GM11168 (cell line): ENCODE measurements at regions not wholly inside any gene's neighbourhood (a gene's known extent, or its start where the extent isn't known, plus 50 kb on each side); places are given as distances from the start of the nearest gene placed in this dataset.
"Not testable (repeated sequence)": the region's sequence is repeated elsewhere in the genome, so short reads cannot be mapped to it uniquely, and the experiment has no call there.

Experiments
- in situ Hi-C: fragments of 300-500 bp; cut with MboI; formaldehyde crosslinking; loops from one replicate; pipeline ENCODE4 v1.12.0; 2022; ENCODE audit warnings: low sequenced_read_pairs; ENCODE audit not compliant: unreplicated experiment

DNA sequence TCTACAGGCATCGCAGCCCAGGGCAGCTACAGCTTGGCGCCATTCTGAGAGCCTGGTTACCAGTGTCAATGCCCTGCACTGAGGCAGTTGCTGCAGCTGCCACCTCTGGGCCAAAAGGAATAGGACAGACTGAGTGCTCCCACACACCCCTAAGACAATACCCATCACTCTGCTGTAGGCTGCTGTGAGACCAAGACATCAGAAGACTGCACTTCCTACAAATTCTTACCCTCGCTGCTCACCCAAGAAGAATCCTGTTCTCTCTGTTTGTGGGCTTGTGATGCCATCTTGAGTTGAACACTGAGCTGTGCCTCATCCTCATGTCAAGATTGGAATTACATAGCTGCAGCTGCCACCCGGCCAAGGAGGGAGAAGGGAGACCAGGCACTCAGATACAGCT lies 1847.0 kb upstream of the PCDH10 start:
- in situ Hi-C loops = no loop called here

DNA sequence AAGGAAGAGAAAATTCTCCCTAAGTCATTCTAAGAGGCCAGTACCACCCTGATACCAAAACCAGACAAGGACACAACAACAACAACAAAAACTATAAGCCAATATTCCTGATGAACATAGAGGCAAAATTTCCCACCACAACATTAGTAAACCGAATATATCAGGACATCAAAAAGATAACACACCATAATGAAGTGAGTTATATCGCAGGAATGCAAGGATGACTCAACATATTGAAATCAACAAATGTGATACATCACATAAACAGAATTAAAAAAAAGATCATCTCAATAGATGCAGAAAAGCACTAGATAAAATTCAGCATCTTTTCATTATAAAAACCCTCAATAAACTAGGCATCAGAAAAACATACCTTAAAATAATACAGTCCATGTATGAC lies 1844.4 kb upstream of the PCDH10 start:
- in situ Hi-C loops = no loop called here

DNA sequence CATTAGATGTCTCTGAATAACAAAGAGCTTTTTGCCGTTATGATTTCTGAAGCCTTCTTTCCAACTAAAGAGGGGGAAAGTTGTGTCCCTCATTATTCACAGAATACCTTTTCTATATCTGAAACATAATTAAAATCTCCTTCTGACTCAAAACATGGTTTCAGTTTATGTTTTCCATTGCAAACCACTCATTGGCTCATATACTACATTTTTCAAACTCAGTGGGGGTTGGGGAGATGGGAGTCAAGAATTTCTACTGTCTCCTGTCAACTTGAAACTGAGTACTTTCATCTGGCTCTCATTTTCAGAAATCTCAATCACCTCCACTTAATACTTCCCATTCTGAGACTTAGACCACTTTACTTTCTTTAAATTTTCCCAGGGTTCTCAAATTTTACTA lies 1839.5 kb upstream of the PCDH10 start:
- in situ Hi-C loops = no loop called here

DNA sequence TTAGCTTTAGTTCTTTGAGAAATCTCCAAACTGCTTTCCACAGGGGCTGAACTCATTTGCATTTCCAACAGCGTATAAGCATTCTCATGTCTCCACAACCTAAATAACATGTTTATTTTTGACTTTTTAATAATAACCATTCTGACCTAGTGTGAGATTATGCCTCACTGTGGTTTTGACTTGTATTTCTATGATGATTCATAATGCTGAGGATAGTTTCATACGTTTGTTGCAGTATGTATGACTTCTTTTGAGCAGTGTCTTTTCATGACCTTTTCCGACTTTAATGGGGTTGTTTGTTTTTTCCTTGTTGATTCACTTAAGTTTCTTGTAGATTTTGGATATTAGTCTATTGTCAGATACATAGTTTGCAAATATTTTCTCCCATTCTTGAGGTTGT lies 1833.0 kb upstream of the PCDH10 start:
- in situ Hi-C loops = no loop called here

DNA sequence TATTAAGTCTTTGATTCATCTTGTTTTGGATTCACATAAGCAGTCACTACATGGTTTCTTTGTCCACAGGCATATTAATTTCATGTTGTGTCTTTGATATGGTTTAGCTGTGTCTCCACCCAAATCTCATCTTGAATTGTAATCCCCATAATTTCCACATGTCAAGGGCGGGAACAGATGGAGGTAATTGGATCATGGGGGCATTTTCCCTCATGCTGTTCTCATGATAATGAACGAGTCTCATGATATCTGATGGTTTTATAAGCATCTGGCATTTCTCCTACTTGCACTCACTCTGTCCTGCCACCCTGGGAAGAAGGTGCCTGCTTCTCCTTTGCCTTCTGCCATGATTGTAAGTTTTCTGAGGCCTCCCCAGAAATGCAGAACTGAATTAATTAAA lies 1811.2 kb upstream of the PCDH10 start:
- in situ Hi-C loops = no loop called here

DNA sequence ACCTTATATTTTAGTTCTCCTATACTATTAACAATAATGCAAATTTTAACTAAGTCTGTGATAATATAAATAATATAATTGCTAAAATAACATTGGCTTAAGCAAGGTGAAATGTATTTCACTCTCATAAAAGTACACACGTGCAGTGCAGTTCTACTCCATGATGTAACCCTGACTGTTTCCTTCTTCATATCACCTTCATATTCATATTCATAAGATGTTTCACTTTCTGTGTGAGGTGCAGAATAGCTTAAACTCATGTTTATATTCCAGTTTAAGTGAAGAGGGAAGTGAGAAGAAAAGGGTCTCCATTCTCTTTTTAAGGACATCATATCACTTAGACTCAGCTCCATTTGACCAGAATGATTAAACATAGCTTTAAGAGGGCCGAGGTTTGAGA lies 1810.0 kb upstream of the PCDH10 start:
- in situ Hi-C loops = no loop called here

DNA sequence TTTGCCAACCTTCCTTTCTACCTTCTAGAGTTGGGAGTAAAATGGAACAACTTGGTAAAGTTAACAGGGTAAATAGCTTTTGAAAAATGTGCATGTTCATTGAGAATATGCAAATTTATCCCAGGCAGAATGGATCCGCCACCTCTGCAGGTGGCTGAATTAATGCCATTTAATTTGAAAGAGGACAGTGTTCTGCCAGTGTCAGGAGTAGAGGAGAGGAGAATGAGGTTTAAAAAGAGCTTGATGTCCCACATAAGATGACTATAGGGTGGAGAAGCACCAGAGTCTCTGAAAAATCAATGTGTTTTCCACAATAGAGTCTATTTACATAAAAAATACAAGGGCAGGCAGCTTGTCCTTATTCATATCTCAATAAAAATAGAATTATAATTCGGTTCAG lies 1804.3 kb upstream of the PCDH10 start:
- in situ Hi-C loops = no loop called here

DNA sequence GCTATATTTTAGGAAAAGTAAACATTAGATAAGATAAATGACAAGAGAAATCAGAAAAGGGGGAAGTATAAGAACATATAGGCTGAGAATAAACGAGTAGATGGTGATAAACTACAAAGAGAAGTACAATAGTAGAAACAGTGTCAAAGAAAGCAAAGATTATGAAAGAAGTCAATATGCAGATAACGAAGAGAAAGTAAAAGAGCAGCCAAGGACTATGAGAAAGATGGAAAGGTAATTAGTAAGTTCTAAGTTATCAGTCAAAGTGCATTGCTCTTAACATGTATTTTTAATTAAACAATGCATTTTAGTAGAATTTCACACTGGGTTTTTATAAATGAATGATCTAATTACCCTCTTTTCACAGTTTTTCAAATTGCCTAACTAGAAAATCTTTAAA lies 1801.3 kb upstream of the PCDH10 start:
- in situ Hi-C loops = no loop called here

DNA sequence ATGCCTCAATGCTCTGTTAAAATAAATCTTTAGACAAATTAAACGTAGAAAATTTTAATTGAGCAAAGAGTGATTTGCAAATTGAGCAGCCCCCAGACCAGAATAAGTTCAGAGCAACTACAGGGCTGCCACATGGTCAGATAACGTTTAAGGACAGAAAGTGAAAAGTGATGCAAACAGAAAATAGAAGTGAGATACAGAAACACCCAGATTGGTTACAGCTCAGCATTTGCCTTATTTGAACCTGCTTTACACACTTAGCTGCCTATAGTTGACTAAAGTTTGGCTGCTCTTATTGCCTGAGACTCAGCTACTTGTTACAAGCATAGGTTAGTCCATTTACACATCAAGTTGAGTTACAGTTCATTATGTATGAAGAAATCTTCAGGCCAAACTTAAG lies 1800.8 kb upstream of the PCDH10 start:
- in situ Hi-C loops = no loop called here

DNA sequence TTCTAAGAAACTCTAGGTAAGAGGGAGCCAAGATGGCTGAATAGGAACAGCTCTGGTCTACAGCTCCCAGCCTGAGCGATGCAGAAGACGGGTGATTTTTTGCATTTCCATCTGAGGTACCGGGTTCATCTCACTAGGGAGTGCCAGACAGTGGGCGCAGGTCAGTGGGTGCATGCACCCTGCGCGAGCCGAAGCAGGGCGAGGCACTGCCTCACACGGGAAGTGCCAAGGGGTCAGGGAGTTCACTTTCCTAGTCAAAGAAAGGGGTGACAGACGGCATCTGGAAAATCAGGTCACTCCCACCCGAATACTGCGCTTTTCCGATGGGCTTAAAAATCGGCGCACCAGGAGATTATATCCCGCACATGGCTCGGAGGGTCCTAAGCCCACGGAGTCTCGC lies 1796.7 kb upstream of the PCDH10 start:
- in situ Hi-C loops = not testable (repeated sequence)

DNA sequence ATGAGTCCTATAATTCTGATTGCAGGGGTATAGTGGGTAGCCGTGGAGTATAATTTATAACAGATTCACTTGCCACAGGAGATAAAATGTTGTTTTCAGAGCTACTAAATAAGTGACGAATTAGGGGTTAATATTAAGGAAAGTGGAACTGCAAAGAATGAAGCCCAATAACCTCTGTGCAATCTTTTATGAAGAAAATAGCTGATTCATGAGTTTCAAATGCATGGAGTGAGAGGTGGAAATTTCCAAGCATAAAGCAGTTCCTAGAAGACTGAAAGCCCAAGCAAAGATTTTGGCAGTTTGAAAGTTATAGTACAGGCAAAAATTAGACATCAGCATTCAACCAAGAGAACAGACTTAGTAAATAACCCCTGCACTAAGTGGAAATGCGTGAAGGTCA lies 1782.4 kb upstream of the PCDH10 start:
- in situ Hi-C loops = no loop called here

DNA sequence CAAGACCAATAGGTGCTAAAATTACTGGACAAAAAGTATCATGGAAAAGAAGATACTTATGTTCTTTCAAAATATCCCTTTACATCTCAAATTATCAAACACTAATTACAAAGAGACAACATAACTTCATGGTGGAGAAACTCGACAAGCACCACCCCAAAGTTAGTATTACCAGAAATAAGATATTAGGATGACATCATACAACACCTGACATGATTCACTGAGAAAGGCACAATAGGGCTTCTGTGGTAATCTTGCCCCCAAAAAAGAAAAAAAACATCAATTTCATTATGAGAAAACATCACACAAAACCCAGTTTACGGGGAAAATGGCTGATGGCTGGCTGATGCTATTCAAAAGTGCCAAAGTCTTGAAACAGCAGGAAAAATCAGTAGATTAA lies 1781.7 kb upstream of the PCDH10 start:
- in situ Hi-C loops = no loop called here

DNA sequence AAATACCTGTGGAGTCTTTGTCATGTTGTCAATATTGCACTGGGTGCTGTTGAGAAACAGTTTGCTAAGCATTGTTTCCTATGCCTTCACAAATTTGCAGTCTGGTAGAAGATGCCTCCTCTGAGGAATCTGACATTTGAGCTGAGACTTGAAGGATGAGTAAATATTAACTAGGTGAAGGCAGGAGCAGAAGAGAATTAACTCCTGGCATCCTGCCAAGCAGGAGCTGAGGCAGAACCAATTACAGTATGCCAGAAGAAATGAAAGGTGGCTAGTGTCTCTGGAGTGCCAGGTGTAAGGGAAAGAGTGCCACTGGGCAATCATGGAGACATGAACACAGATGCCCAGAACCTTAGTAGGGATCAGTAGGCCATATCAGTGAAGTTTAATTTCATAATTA lies 1778.2 kb upstream of the PCDH10 start:
- in situ Hi-C loops = no loop called here

DNA sequence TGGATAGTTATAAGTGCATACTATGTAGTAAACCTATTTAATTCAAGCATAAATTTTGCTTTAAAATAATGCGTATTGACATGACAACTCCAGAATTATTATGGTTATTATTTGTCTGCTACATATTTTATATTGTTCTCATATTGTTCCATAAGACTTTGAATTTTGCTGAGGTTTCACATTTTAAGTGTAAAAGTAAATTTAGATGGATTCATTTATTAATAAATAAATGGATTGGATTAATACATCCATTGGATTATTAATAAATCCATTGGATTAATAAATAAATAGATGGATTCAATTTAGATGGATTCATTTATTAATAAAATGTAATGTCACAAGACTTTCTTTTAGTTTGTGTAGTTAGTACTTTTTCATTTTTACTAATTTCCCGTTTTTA lies 1768.0 kb upstream of the PCDH10 start:
- in situ Hi-C loops = no loop called here

DNA sequence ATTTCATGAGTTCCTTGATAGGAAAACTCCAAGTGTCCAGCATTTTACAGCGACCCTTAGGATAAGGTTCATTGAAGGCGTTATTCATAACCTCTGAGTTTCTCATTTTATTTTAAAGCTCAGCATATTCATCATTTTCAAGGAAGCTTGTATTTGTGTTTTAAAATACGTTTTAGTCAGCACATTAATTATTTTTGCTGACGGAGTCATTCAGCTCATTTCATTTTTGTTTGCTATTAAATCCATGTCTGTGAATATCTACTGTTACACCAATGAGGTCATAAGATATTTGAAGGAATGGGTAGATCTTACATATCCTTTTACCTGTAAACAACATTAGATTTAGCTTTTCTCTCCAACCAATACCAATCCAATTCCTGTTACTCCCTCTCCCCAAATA lies 1766.3 kb upstream of the PCDH10 start:
- in situ Hi-C loops = no loop called here

DNA sequence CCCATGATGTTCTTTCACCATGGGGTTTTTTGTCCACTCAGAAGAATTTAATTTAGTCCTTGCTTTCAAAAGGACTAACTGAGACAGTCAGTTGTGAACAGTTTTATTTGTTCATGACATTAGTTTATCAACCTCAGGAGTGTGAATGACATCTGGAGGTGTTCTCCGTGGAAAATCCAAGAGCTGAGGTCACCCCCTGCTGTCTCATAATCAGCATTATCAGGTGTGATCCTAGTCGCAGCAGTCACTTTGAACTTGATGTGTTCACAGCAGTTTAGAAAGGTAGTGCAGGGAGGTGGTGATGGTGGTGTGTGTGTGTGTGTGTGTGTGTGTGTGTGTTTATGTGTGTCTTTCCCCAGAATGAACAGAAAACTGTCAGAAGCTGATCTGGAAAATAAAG lies 1760.8 kb upstream of the PCDH10 start:
- in situ Hi-C loops = no loop called here

DNA sequence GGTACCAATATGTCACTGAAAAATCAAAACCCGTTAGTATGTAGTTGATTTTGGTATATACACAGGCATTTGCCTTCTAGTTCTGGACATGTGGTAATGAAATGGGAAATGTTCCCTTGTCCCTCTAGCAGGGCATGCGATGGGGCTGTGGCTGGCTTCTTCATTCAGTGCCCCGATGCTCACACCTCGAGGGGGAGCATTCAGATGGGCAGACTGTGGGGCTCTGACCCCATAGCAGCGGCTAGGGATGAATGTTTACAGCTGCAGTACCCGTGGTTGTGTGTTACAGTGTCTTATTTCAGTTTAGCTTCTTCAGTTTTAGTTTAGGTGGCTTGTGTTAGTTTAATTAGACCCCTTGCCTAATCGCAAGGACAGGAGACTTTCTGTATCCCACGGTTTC lies 1741.0 kb upstream of the PCDH10 start:
- in situ Hi-C loops = no loop called here

DNA sequence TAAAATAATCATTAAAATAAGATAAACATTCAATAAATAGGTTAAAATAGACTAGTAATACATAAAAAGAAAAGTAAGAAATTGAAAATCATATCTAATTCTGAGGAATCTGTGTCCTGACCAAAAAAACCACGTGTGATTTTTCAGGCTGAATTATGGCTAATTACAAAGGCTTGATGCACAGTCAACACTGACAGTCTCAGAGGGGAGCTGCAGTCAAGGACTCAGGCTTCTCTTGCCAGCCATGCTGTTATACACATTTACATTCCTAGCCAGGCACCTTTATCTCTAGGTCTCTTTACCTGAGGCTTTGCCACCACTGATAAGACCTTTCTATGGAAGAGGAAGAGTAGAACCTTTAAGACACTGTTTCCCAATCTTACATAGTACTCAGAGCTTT lies 1737.7 kb upstream of the PCDH10 start:
- in situ Hi-C loops = no loop called here

DNA sequence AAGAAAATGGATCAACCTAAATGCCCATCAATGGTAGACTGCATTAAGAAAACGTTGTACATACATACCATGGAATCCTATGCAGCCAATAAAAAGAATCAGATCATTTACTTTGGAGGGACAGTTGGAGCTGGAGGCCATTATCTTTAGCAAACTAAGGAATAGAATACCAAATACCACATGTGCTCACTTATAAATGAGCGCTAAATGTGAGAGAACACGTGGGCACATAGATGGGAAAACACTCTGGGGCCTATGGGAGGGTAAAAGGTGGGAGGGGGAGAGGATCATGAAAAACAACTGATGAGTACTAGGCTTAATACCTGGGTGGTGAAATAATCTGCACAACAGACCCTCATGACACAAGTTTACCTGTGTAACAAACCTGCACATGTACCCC lies 1729.9 kb upstream of the PCDH10 start:
- in situ Hi-C loops = no loop called here

DNA sequence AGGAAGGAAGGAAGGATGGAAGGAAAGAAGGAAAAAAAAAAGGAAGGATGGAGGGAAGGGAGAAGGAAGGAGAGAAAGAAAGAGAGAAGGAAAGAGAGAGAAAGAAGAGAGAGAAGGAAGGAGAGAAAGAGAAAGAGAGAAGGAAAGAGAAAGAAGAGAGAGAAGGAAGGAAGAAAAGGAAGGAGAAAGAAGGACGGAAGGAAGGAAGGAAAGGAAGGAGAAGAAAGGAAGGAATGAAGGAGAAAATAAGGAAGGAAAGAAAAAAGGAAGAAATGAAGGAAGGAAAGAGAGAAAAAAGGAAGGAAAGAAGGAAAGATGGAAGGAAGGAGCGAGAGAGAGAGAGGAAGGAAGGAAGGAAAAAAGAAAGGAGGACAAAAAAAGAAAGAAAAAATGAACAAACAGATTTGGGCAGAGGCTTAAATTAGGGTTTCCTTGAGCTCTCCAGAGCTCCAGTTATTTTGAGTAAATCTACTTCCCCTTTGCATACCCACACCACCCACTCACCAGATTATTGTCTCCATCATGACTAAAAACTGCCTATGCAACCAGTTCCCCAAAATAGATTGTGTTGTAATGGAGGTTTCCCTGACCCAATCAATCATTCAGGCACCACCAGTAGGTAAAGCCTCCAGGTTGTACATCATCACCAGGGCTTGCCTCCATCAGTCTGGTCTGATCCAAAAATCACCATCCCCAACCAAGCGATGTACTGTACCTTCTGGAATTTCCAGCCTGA lies 1722.9 kb upstream of the PCDH10 start:
- in situ Hi-C loops = no loop called here

DNA sequence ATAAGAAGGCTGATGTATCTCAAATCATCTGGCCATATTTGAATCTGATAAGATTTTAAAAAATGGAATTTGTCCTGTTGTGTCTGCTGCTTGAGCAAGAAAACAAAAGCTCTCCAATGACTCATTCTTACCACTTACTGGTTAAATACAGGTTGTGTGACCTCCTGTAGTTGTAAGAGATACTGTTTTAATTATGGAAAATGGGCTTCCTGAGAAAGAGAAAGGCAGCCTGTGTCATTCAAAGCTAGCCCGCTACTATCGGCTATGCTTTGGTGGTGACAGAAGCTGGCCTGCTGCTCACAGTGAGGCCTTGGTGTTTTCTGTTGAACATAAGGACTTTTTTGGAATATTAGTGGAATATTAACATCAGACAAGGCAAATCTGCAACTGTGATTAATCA lies 1722.1 kb upstream of the PCDH10 start:
- in situ Hi-C loops = no loop called here

DNA sequence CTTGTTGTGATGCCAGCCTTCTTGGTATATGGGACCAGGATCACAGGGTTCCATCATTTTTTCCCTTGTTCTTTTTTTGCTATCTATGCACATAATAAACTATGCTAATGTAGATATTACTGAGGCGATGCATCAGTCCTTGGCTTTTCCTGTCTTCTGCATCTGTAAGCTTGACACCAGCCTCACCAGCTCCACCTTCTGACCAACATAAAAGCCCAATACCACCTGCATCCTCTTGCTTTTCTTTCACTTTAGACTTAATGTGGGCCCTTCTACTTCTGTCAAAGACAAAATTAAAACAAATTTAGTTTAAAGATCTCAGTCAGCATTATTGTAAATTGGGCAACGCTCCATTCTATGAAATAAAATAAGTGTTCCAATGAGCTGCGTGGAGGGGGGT lies 1718.8 kb upstream of the PCDH10 start:
- in situ Hi-C loops = no loop called here
